Right atrium auricular region (tissue), 2 donors: ENCODE measurements at regions not wholly inside any gene's neighbourhood (a gene's known extent, or its start where the extent isn't known, plus 50 kb on each side); places are given as distances from the start of the nearest gene placed in this dataset.

ENCODE experiments used
- DNase-seq: peaks from one replicate; pipeline ENCODE4 v3.0.0-alpha.2; 2019; ENCODE audit warnings: low spot score
- H3K27ac ChIP-seq, 2 donors: fragments of 200-600 bp; sonication (generic); 1 replicate in 1 of 2; 2 replicates in 1 of 2; pipeline ENCODE4 v1.5.1; 2016 to 2019
- H3K27me3 ChIP-seq, 2 donors: fragments of 200-600 bp; sonication (generic); one replicate each; pipeline versions ENCODE4 v1.5.1 to v1.6.0; 2017 to 2019
- H3K36me3 ChIP-seq: fragments of 200-600 bp; sonication (generic); one replicate; pipeline ENCODE4 v1.5.1; 2016
- H3K4me1 ChIP-seq, 2 donors: fragments of 200-600 bp; sonication (generic); one replicate each; pipeline versions ENCODE4 v1.5.1 to v1.6.0; 2017 to 2019
- H3K4me3 ChIP-seq, 2 donors: fragments of 200-600 bp; sonication (generic); 1 replicate in 1 of 2; 2 replicates in 1 of 2; pipeline ENCODE4 v1.5.1; 2017 to 2019; ENCODE audit warnings: mild to moderate bottlenecking in 1 of 2, moderate library complexity in 1 of 2
- H3K9me3 ChIP-seq, 2 donors: fragments of 200-600 bp; sonication (generic); one replicate each; pipeline ENCODE4 v1.5.1; 2019
- TF ChIP-seq, protein P1 (sequence below), 2 donors: fragments of 200-600 bp; sonication (generic); IDR thresholded peaks; one replicate each; pipeline ENCODE4 v1.5.1; 2019; ENCODE audit warnings: antibody characterized with exemption in 2 of 2

DNA sequence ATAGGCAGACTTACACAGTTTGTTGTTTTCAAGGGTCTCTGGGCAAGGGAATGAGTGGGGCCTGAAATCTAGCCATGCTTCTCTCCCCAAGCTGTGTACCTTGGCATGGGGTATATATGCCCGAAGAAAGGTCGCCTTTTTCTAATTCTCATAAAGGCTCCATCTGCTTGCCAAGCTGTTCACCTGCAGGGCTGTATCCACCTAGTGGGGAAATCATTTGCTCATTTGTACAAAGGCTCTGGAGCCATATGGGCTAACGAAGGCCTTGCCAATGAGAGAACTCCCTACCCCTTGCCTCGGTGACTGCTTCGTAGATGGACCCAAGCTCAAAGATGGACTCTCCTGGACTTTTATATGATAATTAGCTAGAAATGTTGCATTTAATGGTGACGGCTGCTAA, 1097.0 kb downstream of the PDHA2 start:
- Histone ChIP-seq H3K36me3 (no peaks in the 10 kb centered on the region), H3K4me3 (no peak overlapping the region), H3K27me3 (no peaks in the 10 kb centered on the region), H3K27ac (no peak overlapping the region), H3K4me1 (no peaks in the 10 kb centered on the region), H3K9me3 (no peaks in the 10 kb centered on the region)
- TF ChIP-seq, protein P1, sequence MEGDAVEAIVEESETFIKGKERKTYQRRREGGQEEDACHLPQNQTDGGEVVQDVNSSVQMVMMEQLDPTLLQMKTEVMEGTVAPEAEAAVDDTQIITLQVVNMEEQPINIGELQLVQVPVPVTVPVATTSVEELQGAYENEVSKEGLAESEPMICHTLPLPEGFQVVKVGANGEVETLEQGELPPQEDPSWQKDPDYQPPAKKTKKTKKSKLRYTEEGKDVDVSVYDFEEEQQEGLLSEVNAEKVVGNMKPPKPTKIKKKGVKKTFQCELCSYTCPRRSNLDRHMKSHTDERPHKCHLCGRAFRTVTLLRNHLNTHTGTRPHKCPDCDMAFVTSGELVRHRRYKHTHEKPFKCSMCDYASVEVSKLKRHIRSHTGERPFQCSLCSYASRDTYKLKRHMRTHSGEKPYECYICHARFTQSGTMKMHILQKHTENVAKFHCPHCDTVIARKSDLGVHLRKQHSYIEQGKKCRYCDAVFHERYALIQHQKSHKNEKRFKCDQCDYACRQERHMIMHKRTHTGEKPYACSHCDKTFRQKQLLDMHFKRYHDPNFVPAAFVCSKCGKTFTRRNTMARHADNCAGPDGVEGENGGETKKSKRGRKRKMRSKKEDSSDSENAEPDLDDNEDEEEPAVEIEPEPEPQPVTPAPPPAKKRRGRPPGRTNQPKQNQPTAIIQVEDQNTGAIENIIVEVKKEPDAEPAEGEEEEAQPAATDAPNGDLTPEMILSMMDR (IDR thresholded peaks at IDR 0.05): no peak
- DNase-seq: no peak

DNA sequence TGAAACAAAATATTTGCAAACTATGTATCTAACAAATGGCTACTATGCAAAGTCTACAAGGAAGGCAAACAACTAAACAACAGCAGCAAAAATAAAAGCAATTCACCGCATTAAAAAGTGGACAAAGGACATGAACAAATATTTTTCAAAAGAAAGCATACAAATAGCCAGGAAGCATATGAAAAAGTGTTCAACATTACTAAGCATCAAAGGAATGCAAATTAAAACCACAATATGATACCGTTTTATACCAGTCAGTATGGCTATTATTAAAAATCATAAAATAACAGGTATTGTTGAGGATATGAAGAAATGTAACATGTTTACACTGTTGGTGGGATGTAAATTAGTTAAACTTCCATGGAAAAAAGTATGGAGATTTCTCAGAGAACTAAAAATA, 1106.7 kb downstream of the PDHA2 start:
- H3K27ac ChIP-seq: no peak overlapping the region
- H3K27me3 ChIP-seq: no peaks in the 10 kb centered on the region
- no peak for DNase-seq
- H3K9me3 ChIP-seq: no peaks in the 10 kb centered on the region
- H3K4me3 ChIP-seq: no peak overlapping the region
- no peaks in the 10 kb centered on the region for H3K4me1 ChIP-seq
- TF ChIP-seq, protein P1 (IDR thresholded peaks at IDR 0.05): no peak
- no peaks in the 10 kb centered on the region for H3K36me3 ChIP-seq

DNA sequence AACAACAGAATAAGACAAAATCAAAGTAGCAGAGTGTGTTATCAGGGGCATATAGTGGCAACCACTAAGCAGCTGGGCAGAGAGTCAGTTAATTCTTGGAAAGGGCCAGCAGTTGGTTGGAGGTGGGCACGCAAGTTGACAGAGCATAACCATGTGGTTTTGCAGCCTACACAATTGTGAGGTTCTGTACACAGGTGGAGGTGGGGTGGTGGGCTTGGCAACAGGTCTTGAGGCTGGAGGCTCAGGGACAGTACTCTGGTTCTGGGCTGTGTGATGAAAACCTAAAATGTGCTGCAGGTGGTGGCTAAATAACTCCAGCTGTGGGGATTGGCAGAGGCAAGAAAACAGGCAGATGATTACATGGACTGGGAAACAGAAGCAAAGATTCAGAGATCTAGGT, 1112.7 kb downstream of the PDHA2 start:
- Histone ChIP-seq H3K27ac (no peak overlapping the region), H3K9me3 (no peaks in the 10 kb centered on the region), H3K27me3 (no peaks in the 10 kb centered on the region), H3K36me3 (no peaks in the 10 kb centered on the region), H3K4me3 (no peak overlapping the region), H3K4me1 (no peaks in the 10 kb centered on the region)
- TF ChIP-seq, protein P1 (IDR thresholded peaks at IDR 0.05): no peak
- no peak for DNase-seq

DNA sequence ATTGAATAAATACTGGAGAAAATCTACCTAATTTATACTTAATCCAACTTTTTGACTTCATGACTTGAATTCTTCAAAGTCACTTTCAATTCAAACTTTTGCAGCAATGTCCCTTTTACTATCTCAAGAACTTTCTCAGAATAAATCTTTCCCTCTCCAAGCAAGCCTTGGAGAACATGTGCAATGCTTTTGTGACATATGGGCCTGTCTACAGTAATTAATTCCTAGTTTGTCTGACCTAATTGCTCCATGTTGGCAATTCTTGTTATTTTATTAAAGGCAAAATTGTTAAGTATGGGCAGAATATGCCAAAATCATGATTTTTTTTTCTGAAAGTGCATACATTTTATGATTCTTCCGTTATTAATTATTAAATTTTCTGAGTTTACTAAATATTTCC, 1115.3 kb downstream of the PDHA2 start:
- no peaks in the 10 kb centered on the region for H3K36me3 ChIP-seq
- no peak for DNase-seq
- TF ChIP-seq, protein P1 (IDR thresholded peaks at IDR 0.05): no peak
- H3K27ac ChIP-seq: no peak overlapping the region
- H3K4me1 ChIP-seq: no peaks in the 10 kb centered on the region
- no peaks in the 10 kb centered on the region for H3K27me3 ChIP-seq
- no peak overlapping the region for H3K4me3 ChIP-seq
- no peaks in the 10 kb centered on the region for H3K9me3 ChIP-seq

DNA sequence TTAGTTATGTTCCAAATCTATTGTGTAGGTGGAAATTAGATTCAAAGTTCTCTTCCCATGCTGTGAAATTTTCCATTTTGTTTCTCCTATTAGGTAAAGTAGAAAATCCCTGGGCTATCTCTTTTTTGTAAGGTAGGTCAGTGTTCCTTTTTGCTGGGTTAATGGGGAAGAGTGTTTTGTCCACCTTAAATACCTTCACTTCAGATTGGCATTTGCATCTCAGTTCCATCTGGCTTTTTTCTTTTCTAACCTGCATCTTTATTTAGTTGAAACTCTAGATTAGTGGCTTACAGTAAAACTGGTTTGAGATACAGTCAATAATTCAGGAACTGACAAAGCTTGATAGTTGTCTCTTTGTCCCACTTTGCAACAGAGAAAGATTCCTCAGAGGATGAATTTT, 1115.8 kb downstream of the PDHA2 start:
- TF ChIP-seq, protein P1 (IDR thresholded peaks at IDR 0.05): no peak
- H3K27ac ChIP-seq: no peak overlapping the region

DNA sequence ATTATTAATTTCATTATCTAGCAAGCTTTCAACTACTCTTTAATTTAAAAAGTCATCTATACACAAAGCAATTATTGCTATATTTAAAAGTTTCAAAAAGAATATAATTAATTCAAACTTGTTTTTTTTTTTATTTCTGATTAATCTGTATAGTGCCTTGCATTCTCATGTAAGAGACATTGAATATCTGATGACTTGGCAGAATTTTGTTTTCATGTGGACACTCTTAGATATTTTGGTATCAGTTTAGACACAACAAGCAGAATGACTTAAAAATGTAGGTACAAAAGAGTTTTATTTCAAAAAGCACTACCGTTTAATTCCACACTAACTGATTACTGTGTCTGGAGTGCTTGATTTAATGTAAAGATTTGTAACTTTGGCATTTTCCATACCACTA, 1129.6 kb downstream of the PDHA2 start:
- no peak overlapping the region for H3K4me3 ChIP-seq
- no peaks in the 10 kb centered on the region for H3K9me3 ChIP-seq
- no peaks in the 10 kb centered on the region for H3K4me1 ChIP-seq
- no peaks in the 10 kb centered on the region for H3K36me3 ChIP-seq
- no peak for DNase-seq
- H3K27ac ChIP-seq: no peak overlapping the region
- TF ChIP-seq, protein P1 (IDR thresholded peaks at IDR 0.05): no peak
- H3K27me3 ChIP-seq: no peaks in the 10 kb centered on the region

More for the DNA sequence above, 1115.8 kb downstream of the PDHA2 start:
- Histone ChIP-seq H3K4me1 (no peaks in the 10 kb centered on the region), H3K36me3 (no peaks in the 10 kb centered on the region), H3K4me3 (no peak overlapping the region), H3K27me3 (no peaks in the 10 kb centered on the region), H3K9me3 (no peaks in the 10 kb centered on the region)
- DNase-seq: no peak
